AG04450 (cell line): ENCODE measurements at regions not wholly inside any gene's neighbourhood (a gene's known extent, or its start where the extent isn't known, plus 50 kb on each side); places are given as distances from the start of the nearest gene placed in this dataset.

Experiments used
- CTCF ChIA-PET: fragments of 300-600, 350-600 bp; formaldehyde crosslinking; extraction: SDS; loops from one replicate; lab custom pipeline; 2022; ENCODE audit warnings: antibody characterized with exemption, inconsistent platforms; lab: Charles Lee
- POLR2A ChIA-PET: fragments of 350-600 bp; formaldehyde crosslinking; extraction: SDS; loops from one replicate; lab custom pipeline; 2021; ENCODE audit warnings: antibody characterized with exemption, inconsistent platforms; lab: Yijun Ruan, JAX
- DNase-seq: peaks from one replicate; pipeline ENCODE4 v3.0.0-alpha.2; 2011; ENCODE audit warnings: low read depth, low spot score
- H3K27ac ChIP-seq: one replicate; pipeline ENCODE4 v1.5.1; 2012; ENCODE audit warnings: low read depth, low read length, control low read depth
- H3K27me3 ChIP-seq: one replicate; pipeline ENCODE4 v1.6.0; 2012; ENCODE audit warnings: low read length; ENCODE audit not compliant: control insufficient read depth, insufficient read depth
- H3K4me3 ChIP-seq: 2 replicates; pipeline ENCODE4 v1.5.1; 2011; ENCODE audit warnings: mild to moderate bottlenecking, low read depth, low read length, control low read depth
- H3K9me3 ChIP-seq: 2 replicates; pipeline ENCODE4 v1.5.1; 2012; ENCODE audit warnings: low read length; ENCODE audit not compliant: control insufficient read depth, insufficient read depth
- CTCF ChIP-seq: IDR thresholded peaks from 2 replicates; pipeline ENCODE4 v1.5.1; 2011; ENCODE audit warnings: low read depth, low read length, control low read depth, inconsistent platforms

GRCh38 chr7:153852261-153852660, 199.9 kb upstream of the DPP6 start:
- peaks cover 16% of the 10 kb centered on the region for H3K9me3 ChIP-seq
- no peak for TF ChIP-seq CTCF
- H3K4me3 ChIP-seq = no peak overlapping the region
- no peak for DNase-seq
- ChIA-PET POLR2A (no interaction called here), CTCF (no interaction called here)
- H3K27me3 ChIP-seq = no peaks in the 10 kb centered on the region
- H3K27ac ChIP-seq = no peak overlapping the region

- Histone ChIP-seq H3K9me3 (peaks cover 17% of the 10 kb centered on the region), H3K27ac (no peak overlapping the region), H3K4me3 (no peak overlapping the region), H3K27me3 (no peaks in the 10 kb centered on the region)
- ChIA-PET POLR2A (no interaction called here), CTCF (no interaction called here)
- no peak for DNase-seq
- no peak for TF ChIP-seq CTCF
Measured at GRCh38 chr7:153858355-153858754, 193.8 kb upstream of the DPP6 start.

GRCh38 chr7:153859239-153859638, 193.0 kb upstream of the DPP6 start:
- Histone ChIP-seq H3K27me3 (no peaks in the 10 kb centered on the region), H3K27ac (no peak overlapping the region), H3K4me3 (no peak overlapping the region), H3K9me3 (peaks cover 19% of the 10 kb centered on the region)
- no peak for TF ChIP-seq CTCF
- ChIA-PET CTCF (no interaction called here), POLR2A (no interaction called here)
- DNase-seq = no peak

GRCh38 chr7:153886506-153887441, 165.4 kb upstream of the DPP6 start:
- no peak overlapping the region for H3K4me3 ChIP-seq
- POLR2A ChIA-PET = no interaction called here
- DNase-seq = no peak
- CTCF ChIA-PET = no interaction called here
- peaks cover 36% of the 10 kb centered on the region for H3K9me3 ChIP-seq
- no peak overlapping the region for H3K27ac ChIP-seq
- H3K27me3 ChIP-seq = no peaks in the 10 kb centered on the region
- no peak for TF ChIP-seq CTCF

- H3K4me3 ChIP-seq = no peak overlapping the region
- peaks cover 36% of the 10 kb centered on the region for H3K9me3 ChIP-seq
- H3K27me3 ChIP-seq = no peaks in the 10 kb centered on the region
- ChIA-PET POLR2A (no interaction called here), CTCF (no interaction called here)
- no peak overlapping the region for H3K27ac ChIP-seq
- DNase-seq = no peak
- no peak for TF ChIP-seq CTCF
Measured at GRCh38 chr7:153887749-153888569, 164.2 kb upstream of the DPP6 start.
